ENCODE measurements at regions not wholly inside any gene's neighbourhood (a gene's known extent, or its start where the extent isn't known, plus 50 kb on each side); places are given as distances from the start of the nearest gene placed in this dataset.
"Not testable (repeated sequence)": the region's sequence is repeated elsewhere in the genome, so short reads cannot be mapped to it uniquely, and the experiment has no call there.

DNA sequence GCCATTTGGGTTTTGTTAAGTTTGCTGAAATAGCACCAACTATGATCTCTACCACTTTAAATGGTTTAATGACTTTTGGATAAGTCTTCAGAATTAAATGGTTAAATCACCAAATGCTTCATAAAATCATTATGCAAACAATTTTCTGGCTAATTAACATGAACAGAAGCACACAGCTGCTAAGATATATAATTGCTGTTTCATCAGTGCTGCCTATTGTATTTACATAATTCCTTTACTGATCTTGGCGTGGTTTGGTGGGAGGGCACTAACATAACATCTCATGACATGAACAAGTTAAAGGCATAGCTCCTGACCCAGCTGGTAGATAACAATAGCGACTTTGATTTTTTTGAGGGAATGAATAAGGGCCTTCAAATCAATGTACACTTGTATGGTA, 94.1 kb downstream of the FZD1 start:
- DNase-seq (no peak), ATAC-seq (ENCODE audit: low read depth) (no peak)
- WGBS (ENCODE audit: insufficient coverage): no CpG with 5 or more reads among the region's 2 CpGs
- no peaks in the 10 kb centered on the region for H3K9me3 ChIP-seq (ENCODE audit: control extremely low read depth in 1 of 3, control insufficient read depth in 2 of 3, insufficient read depth in 1 of 3, low read length in 2 of 3)
- TF ChIP-seq, protein P1, sequence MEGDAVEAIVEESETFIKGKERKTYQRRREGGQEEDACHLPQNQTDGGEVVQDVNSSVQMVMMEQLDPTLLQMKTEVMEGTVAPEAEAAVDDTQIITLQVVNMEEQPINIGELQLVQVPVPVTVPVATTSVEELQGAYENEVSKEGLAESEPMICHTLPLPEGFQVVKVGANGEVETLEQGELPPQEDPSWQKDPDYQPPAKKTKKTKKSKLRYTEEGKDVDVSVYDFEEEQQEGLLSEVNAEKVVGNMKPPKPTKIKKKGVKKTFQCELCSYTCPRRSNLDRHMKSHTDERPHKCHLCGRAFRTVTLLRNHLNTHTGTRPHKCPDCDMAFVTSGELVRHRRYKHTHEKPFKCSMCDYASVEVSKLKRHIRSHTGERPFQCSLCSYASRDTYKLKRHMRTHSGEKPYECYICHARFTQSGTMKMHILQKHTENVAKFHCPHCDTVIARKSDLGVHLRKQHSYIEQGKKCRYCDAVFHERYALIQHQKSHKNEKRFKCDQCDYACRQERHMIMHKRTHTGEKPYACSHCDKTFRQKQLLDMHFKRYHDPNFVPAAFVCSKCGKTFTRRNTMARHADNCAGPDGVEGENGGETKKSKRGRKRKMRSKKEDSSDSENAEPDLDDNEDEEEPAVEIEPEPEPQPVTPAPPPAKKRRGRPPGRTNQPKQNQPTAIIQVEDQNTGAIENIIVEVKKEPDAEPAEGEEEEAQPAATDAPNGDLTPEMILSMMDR (IDR thresholded peaks at IDR 0.05): no peak
- no peak for TF ChIP-seq EZH2 (IDR thresholded peaks at IDR 0.05; ENCODE audit: borderline replicate concordance, insufficient read depth, low read depth, low read length, poor library complexity, severe bottlenecking)
- no peak overlapping the region for H3K4me2 ChIP-seq (replicated peaks; ENCODE audit: low read depth, low read length, poor library complexity, severe bottlenecking)
- no peak overlapping the region for H3K4me3 Mint-ChIP-seq
- POLR2A ChIA-PET: no interaction called here
- no peaks in the 10 kb centered on the region for H3K4me1 Mint-ChIP-seq
- H3K9me3 Mint-ChIP-seq (ENCODE audit: insufficient read depth): no peaks in the 10 kb centered on the region
- no peaks in the 10 kb centered on the region for H3K4me1 ChIP-seq (ENCODE audit: control insufficient read depth in 2 of 2, insufficient read depth in 2 of 2, low read length in 2 of 2)
- H3K36me3 ChIP-seq (replicated peaks in 1 of 2; ENCODE audit: control extremely low read depth in 1 of 2, control insufficient read depth in 1 of 2, extremely low read depth in 1 of 2, insufficient read depth in 2 of 2, low read length in 1 of 2): no peaks in the 10 kb centered on the region
- CTCF ChIA-PET: no interaction called here
- H4K20me1 ChIP-seq (ENCODE audit: control insufficient read depth, insufficient read depth, low read length, poor library complexity, severe bottlenecking): no peaks in the 10 kb centered on the region
- no peak overlapping the region for H2AFZ ChIP-seq (ENCODE audit: insufficient read depth, low read depth, low read length, poor library complexity, severe bottlenecking)
- intact Hi-C loops (cut with micrococcal nuclease): no loop called here
- no peak overlapping the region for H3K27ac Mint-ChIP-seq
- H3K4me3 ChIP-seq (ENCODE audit: control extremely low read depth in 1 of 5, extremely low read depth in 1 of 5, insufficient read depth in 1 of 5, low read depth in 2 of 5, low read length in 4 of 5): no peak overlapping the region
- H3K27me3 ChIP-seq (replicated peaks in 1 of 4; ENCODE audit: control extremely low read depth in 1 of 4, control insufficient read depth in 3 of 4, insufficient read depth in 4 of 4, low read length in 3 of 4): no peaks in the 10 kb centered on the region
- no peak overlapping the region for H3K9ac ChIP-seq (ENCODE audit: low read length)
- H3K27me3 Mint-ChIP-seq: peaks cover 18% of the 10 kb centered on the region
- H3K27ac ChIP-seq (ENCODE audit: low read length in 2 of 2): no peak overlapping the region
- no peaks in the 10 kb centered on the region for H3K79me2 ChIP-seq (ENCODE audit: control insufficient read depth, insufficient read depth, low read length)

DNA sequence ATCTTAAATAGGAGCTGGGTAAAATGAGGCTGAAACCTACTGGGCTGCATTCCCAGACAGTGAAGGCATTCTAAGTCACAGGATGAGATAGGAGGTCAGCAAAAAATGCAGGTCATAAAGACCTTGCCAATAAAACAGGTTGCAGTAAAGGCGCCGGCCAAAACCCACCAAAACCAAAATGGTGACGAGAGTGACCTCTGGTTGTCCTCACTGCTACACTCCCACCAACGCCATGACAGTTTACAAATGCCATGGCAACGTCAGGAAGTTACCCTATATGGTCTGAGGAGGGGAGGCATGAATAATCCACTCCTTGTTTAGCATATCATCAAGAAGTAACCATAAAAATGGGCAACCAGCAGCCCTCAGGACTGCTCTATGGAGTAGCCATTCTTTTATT, 100.9 kb downstream of the FZD1 start:
- POLR2A ChIA-PET: not testable (repeated sequence)

More for the DNA sequence above, 100.9 kb downstream of the FZD1 start:
- H2AFZ ChIP-seq (ENCODE audit: insufficient read depth, low read depth, low read length, poor library complexity, severe bottlenecking); CTCF ChIA-PET; H3K4me3 ChIP-seq (ENCODE audit: control extremely low read depth in 1 of 5, extremely low read depth in 1 of 5, insufficient read depth in 1 of 5, low read depth in 2 of 5, low read length in 4 of 5); ATAC-seq (ENCODE audit: low read depth); H3K9me3 ChIP-seq (ENCODE audit: control extremely low read depth in 1 of 3, control insufficient read depth in 2 of 3, insufficient read depth in 1 of 3, low read length in 2 of 3); H3K4me2 ChIP-seq (replicated peaks; ENCODE audit: low read depth, low read length, poor library complexity, severe bottlenecking); H3K4me1 ChIP-seq (ENCODE audit: control insufficient read depth in 2 of 2, insufficient read depth in 2 of 2, low read length in 2 of 2); H3K27me3 ChIP-seq (replicated peaks in 1 of 4; ENCODE audit: control extremely low read depth in 1 of 4, control insufficient read depth in 3 of 4, insufficient read depth in 4 of 4, low read length in 3 of 4); H3K27ac Mint-ChIP-seq; DNase-seq; H3K9ac ChIP-seq (ENCODE audit: low read length); H3K79me2 ChIP-seq (ENCODE audit: control insufficient read depth, insufficient read depth, low read length); H3K9me3 Mint-ChIP-seq (ENCODE audit: insufficient read depth); H4K20me1 ChIP-seq (ENCODE audit: control insufficient read depth, insufficient read depth, low read length, poor library complexity, severe bottlenecking); H3K27ac ChIP-seq (ENCODE audit: low read length in 2 of 2); H3K36me3 ChIP-seq (replicated peaks in 1 of 2; ENCODE audit: control extremely low read depth in 1 of 2, control insufficient read depth in 1 of 2, extremely low read depth in 1 of 2, insufficient read depth in 2 of 2, low read length in 1 of 2); H3K4me1 Mint-ChIP-seq; H3K4me3 Mint-ChIP-seq; intact Hi-C loops (cut with micrococcal nuclease): not testable (repeated sequence)
- H3K27me3 Mint-ChIP-seq: peaks cover 16% of the 10 kb centered on the region
- no CpG with 5 or more reads among the region's 5 CpGs for WGBS (ENCODE audit: insufficient coverage)
